K562 (cell line): ENCODE measurements at regions not wholly inside any gene's neighbourhood (a gene's known extent, or its start where the extent isn't known, plus 50 kb on each side); places are given as distances from the start of the nearest gene placed in this dataset.

Source experiments
- ATAC-seq: fragments of 200-7000 bp; cut with Tn5 transposase; 3 replicates; pipeline ENCODE4 v1.9.1; 2020; ENCODE audit warnings: moderate library complexity
- BruUV-seq: library from RNA; stranded (reverse); fragments of 400-500 nt; replicated peaks from 2 replicates; lab custom pipeline; 2021; lab: Mats Ljungman, UMichigan
- CTCF ChIA-PET: fragments of 300-600 bp; formaldehyde crosslinking; extraction: SDS; loops from one replicate; lab custom pipeline; 2021; ENCODE audit warnings: low intra/inter-chr PET ratio; lab: Yijun Ruan, JAX
- POLR2A ChIA-PET: fragments of 300-600, 350-650 bp; sonication (Branson Sonifier 250); formaldehyde crosslinking; extraction: SDS; loops from one replicate; lab custom pipeline; 2021; ENCODE audit warnings: antibody characterized with exemption, inconsistent platforms; lab: Yijun Ruan, JAX
- DNase-seq, 4 experiments: peaks; one replicate each; pipeline versions ENCODE4 v3.0.0 to v3.0.0-alpha.2; 2011 to 2018; ENCODE audit warnings: low spot score in 3 of 4, mixed read lengths in 3 of 4; ENCODE audit errors: extremely low read depth in 1 of 4
- FAIRE-seq: peaks from 2 replicates; lab custom pipeline; 2011; peaks lifted over from hg19 to GRCh38; lab: Jason Lieb, UNC
- H2AFZ ChIP-seq: 2 replicates; pipeline ENCODE4 v1.6.0; 2011; ENCODE audit warnings: low read depth, low read length, control low read depth, inconsistent platforms
- H3K27ac ChIP-seq: fragments of 200-600 bp; 3 replicates; pipeline ENCODE4 v1.8.0; 2011; ENCODE audit warnings: low read depth, mild to moderate bottlenecking, control low read depth, inconsistent platforms, low read length, moderate library complexity, mixed read lengths; ENCODE audit errors: extremely low read depth
- H3K27me3 ChIP-seq, 2 experiments: fragments of 300-600 bp in 1 of 2; 2 replicates in 1 of 2; 3 replicates in 1 of 2; pipeline versions ENCODE4 v1.6.0 to v1.8.0; 2011; ENCODE audit warnings: inconsistent platforms in 2 of 2, low read length in 2 of 2, mild to moderate bottlenecking in 1 of 2, mixed read lengths in 1 of 2, moderate library complexity in 1 of 2; ENCODE audit not compliant: control insufficient read depth in 2 of 2, insufficient read depth in 2 of 2
- H3K36me3 ChIP-seq: fragments of 300-600 bp; 3 replicates; pipeline ENCODE4 v1.8.0; 2011; ENCODE audit warnings: mild to moderate bottlenecking, low read length, inconsistent platforms; ENCODE audit not compliant: control insufficient read depth, insufficient read depth
- H3K4me1 ChIP-seq, 2 experiments: fragments of 200-600 bp in 1 of 2; replicated peaks in 1 of 2; 2 replicates in 1 of 2; 3 replicates in 1 of 2; pipeline versions ENCODE4 v1.5.1 to v1.8.0; 2011; ENCODE audit warnings: inconsistent platforms in 2 of 2, low read length in 2 of 2, mild to moderate bottlenecking in 1 of 2, mixed read lengths in 1 of 2, moderate library complexity in 1 of 2; ENCODE audit not compliant: control insufficient read depth in 2 of 2, insufficient read depth in 2 of 2
- H3K4me2 ChIP-seq: 2 replicates; pipeline ENCODE4 v1.6.1; 2011; ENCODE audit warnings: low read length, control low read depth, inconsistent platforms, mixed read lengths; ENCODE audit not compliant: insufficient read depth
- H3K4me3 ChIP-seq: fragments of 200-600 bp; sonication (generic), shearing (Covaris generic); 2 replicates; pipeline ENCODE4 v1.5.1; 2016; ENCODE audit warnings: control low read depth, inconsistent platforms
- H3K79me2 ChIP-seq: fragments of 200-600 bp; 3 replicates; pipeline ENCODE4 v1.8.0; 2011; ENCODE audit warnings: low read length, inconsistent platforms; ENCODE audit not compliant: control insufficient read depth, insufficient read depth
- H3K9ac ChIP-seq, 2 experiments: 2 replicates each; pipeline versions ENCODE4 v1.6.0 to v1.6.1; 2011; ENCODE audit warnings: low read depth in 2 of 2, low read length in 2 of 2, control low read depth in 1 of 2, inconsistent platforms in 1 of 2, mild to moderate bottlenecking in 1 of 2, mixed read lengths in 1 of 2; ENCODE audit not compliant: insufficient read depth in 1 of 2
- H3K9me1 ChIP-seq: one replicate; pipeline ENCODE4 v1.6.0; 2011; ENCODE audit warnings: inconsistent platforms, mild to moderate bottlenecking, low read length, moderate library complexity; ENCODE audit not compliant: control insufficient read depth, insufficient read depth
- H3K9me3 ChIP-seq: replicated peaks from 2 replicates; pipeline ENCODE4 v1.5.1; 2011; ENCODE audit warnings: low read depth, low read length, inconsistent platforms; ENCODE audit not compliant: control insufficient read depth, insufficient read depth
- H4K20me1 ChIP-seq: replicated peaks from 2 replicates; pipeline ENCODE4 v1.6.1; 2011; ENCODE audit warnings: low read length, inconsistent platforms, mixed read lengths; ENCODE audit not compliant: control insufficient read depth, insufficient read depth
- BRD4 ChIP-seq: fragments of 200-600 bp; sonication (generic); IDR thresholded peaks from 2 replicates; pipeline ENCODE4 v1.6.1; 2017; ENCODE audit warnings: inconsistent platforms
- BRF2 ChIP-seq: IDR thresholded peaks from 3 replicates; pipeline ENCODE4 v1.6.1; 2011; ENCODE audit warnings: borderline replicate concordance, mild to moderate bottlenecking; ENCODE audit not compliant: insufficient read length, insufficient read depth
- CBX2 ChIP-seq: fragments of 200-600 bp; sonication (generic); IDR thresholded peaks from one replicate; pipeline ENCODE4 v1.6.1; 2012; ENCODE audit warnings: mild to moderate bottlenecking, low read length, inconsistent platforms; ENCODE audit not compliant: insufficient read depth, poor library complexity, severe bottlenecking
- CHD1 ChIP-seq: fragments of 200-600 bp; sonication (generic); IDR thresholded peaks from one replicate; pipeline ENCODE4 v1.6.1; 2012; ENCODE audit warnings: mild to moderate bottlenecking, moderate library complexity, low read length, inconsistent platforms
- DMBX1 ChIP-seq: fragments of 250-450 bp; sonication (Bioruptor Pico); IDR thresholded peaks from 2 replicates; pipeline ENCODE4 v1.8.0; 2022; ENCODE audit warnings: inconsistent platforms, mild to moderate bottlenecking, moderate library complexity, borderline replicate concordance
- GTF2E2 ChIP-seq: fragments of 200-800 bp; sonication (Bioruptor generic); IDR thresholded peaks from 2 replicates; pipeline ENCODE4 v1.6.1; 2016; ENCODE audit warnings: missing genetic modification characterization, missing compliant biosample characterization
- MNT ChIP-seq, 2 experiments: fragments of 450-650 bp; conservative IDR thresholded peaks; 2 replicates each; pipeline ENCODE4 v1.6.1; 2017; ENCODE audit warnings: mild to moderate bottlenecking in 2 of 2, moderate library complexity in 2 of 2
- MTF1 ChIP-seq: fragments of 250-450 bp; sonication (Bioruptor Pico); IDR thresholded peaks from 2 replicates; pipeline ENCODE4 v1.9.0; 2021; ENCODE audit warnings: moderate library complexity, mild to moderate bottlenecking, inconsistent platforms, borderline replicate concordance
- NFXL1 ChIP-seq: fragments of 450-650 bp; formaldehyde crosslinking; IDR thresholded peaks from 2 replicates; pipeline ENCODE4 v1.4.0; 2021; ENCODE audit warnings: mild to moderate bottlenecking
- PHB2 ChIP-seq: fragments of 450-650 bp; IDR thresholded peaks from 2 replicates; pipeline ENCODE4 v1.6.1; 2017; ENCODE audit warnings: low read depth
- RAD51 ChIP-seq: fragments of 450-650 bp; IDR thresholded peaks from 2 replicates; pipeline ENCODE4 v1.7.1; 2016; ENCODE audit warnings: low read depth, mild to moderate bottlenecking, borderline replicate concordance
- SMARCB1 ChIP-seq: IDR thresholded peaks from 2 replicates; pipeline ENCODE4 v1.6.1; 2011; ENCODE audit warnings: improper control_type of control experiment, low read depth; ENCODE audit not compliant: insufficient read length
- ZNF23 ChIP-seq: fragments of 250-450 bp; sonication (Bioruptor Pico); IDR thresholded peaks from 2 replicates; pipeline ENCODE4 v1.4.0; 2020; ENCODE audit warnings: mild to moderate bottlenecking
- ZNF695 ChIP-seq: fragments of 450-650 bp; formaldehyde crosslinking; IDR thresholded peaks from 2 replicates; pipeline ENCODE4 v1.4.0; 2020; ENCODE audit warnings: mild to moderate bottlenecking, moderate library complexity
- ZNF785 ChIP-seq: fragments of 250-450 bp; sonication (Bioruptor Pico); IDR thresholded peaks from 2 replicates; pipeline ENCODE4 v1.4.0; 2020; ENCODE audit warnings: mild to moderate bottlenecking
- ZNF830 ChIP-seq: fragments of 250-450 bp; sonication (Bioruptor Pico); IDR thresholded peaks from 2 replicates; pipeline ENCODE4 v1.5.0; 2021; ENCODE audit warnings: mild to moderate bottlenecking
- WGBS: fragments of 100-300 bp; shearing (Covaris generic); methylation state at CpG from one replicate; pipeline ENCODE4 v1.1.6; 2016; ENCODE audit warnings: low coverage, mixed read lengths; ENCODE audit not compliant: insufficient coverage; ENCODE audit errors: missing lambda C conversion rate; 5-methylcytosine and 5-hydroxymethylcytosine counted together
- in situ Hi-C: fragments of 300-500 bp; cut with MboI; formaldehyde crosslinking; loops from 4 replicates; pipeline ENCODE4 v1.15.0; 2018; ENCODE audit warnings: inconsistent platforms, mixed read lengths
- intact Hi-C: fragments of 100-400 bp; cut with micrococcal nuclease; formaldehyde crosslinking; loops from 2 replicates; pipeline ENCODE4 v1.14.2; 2022

- no peak for ATAC-seq
- no peaks in the 10 kb centered on the region for H3K9me3 ChIP-seq
- no peak for TF ChIP-seq BRD4
- TF ChIP-seq BRF2 = no peak
- TF ChIP-seq, all 486 proteins: peak for 0
- Histone ChIP-seq H3K27me3 (no peaks in the 10 kb centered on the region), H3K4me3 (no peak overlapping the region), H3K9ac (no peak overlapping the region), H4K20me1 (no peaks in the 10 kb centered on the region), H3K4me2 (no peak overlapping the region), H3K79me2 (no peaks in the 10 kb centered on the region), H3K9me1 (no peaks in the 10 kb centered on the region), H2AFZ (no peak overlapping the region), H3K4me1 (no peaks in the 10 kb centered on the region), H3K27ac (no peak overlapping the region), H3K36me3 (no peaks in the 10 kb centered on the region)
- ChIA-PET CTCF (no interaction called here), POLR2A (no interaction called here)
- BruUV-seq = no TSS peak
- no peak for DNase-seq
- in situ Hi-C loops = no loop called here
- WGBS = 3% methylated on average over 3 of the region's 3 CpGs
- no peak for FAIRE-seq
- intact Hi-C loops = no loop called here
Measured at GRCh38 chr5:160906090-160906489, 54.1 kb upstream of the ATP10B start.

GRCh38 chr5:160905285-160905684 is 53.3 kb upstream of the ATP10B start:
- CTCF ChIA-PET = no interaction called here
- intact Hi-C loops (no loop called here), in situ Hi-C loops (no loop called here)
- ATAC-seq (no peak), FAIRE-seq (no peak), DNase-seq (no peak)
- Histone ChIP-seq H2AFZ (no peak overlapping the region), H3K27me3 (no peaks in the 10 kb centered on the region), H3K9ac (no peak overlapping the region), H3K9me3 (no peaks in the 10 kb centered on the region), H3K36me3 (no peaks in the 10 kb centered on the region), H3K4me1 (no peaks in the 10 kb centered on the region), H3K9me1 (no peaks in the 10 kb centered on the region), H3K27ac (no peak overlapping the region), H3K79me2 (no peaks in the 10 kb centered on the region), H3K4me3 (no peak overlapping the region), H3K4me2 (no peak overlapping the region), H4K20me1 (no peaks in the 10 kb centered on the region)
- TF ChIP-seq CHD1 (no peak), ZNF830 (no peak), PHB2 (no peak), SMARCB1 (no peak), NFXL1 (no peak), ZNF23 (no peak), ZNF695 (CRISPR knock-in tag) (no peak), MTF1 (CRISPR knock-in tag) (no peak), DMBX1 (no peak), RAD51 (no peak), GTF2E2 (tag) (no peak), CBX2 (no peak), MNT (conservative IDR thresholded peaks at IDR 0.05) (no peak), ZNF785 (CRISPR knock-in tag) (no peak)
- BruUV-seq = no TSS peak
- 0% methylated on average over 1 of the region's 1 CpG for WGBS
- POLR2A ChIA-PET = no interaction called here
